MCF 10A (cell line): ENCODE measurements at regions not wholly inside any gene's neighbourhood (a gene's known extent, or its start where the extent isn't known, plus 50 kb on each side); places are given as distances from the start of the nearest gene placed in this dataset.

Experiments
- BruUV-seq: library from RNA; stranded (reverse); fragments of 400-500 nt; replicated peaks from 2 replicates; lab custom pipeline; 2021; lab: Mats Ljungman, UMichigan
- CTCF ChIA-PET: fragments of 300-600 bp; sonication (Branson Sonifier 250); formaldehyde crosslinking; extraction: SDS; loops from one replicate; lab custom pipeline; 2021; ENCODE audit warnings: antibody characterized with exemption, inconsistent platforms; lab: Yijun Ruan, JAX
- POLR2A ChIA-PET: fragments of 300-600, 350-650 bp; sonication (Branson Sonifier 250); formaldehyde crosslinking; extraction: SDS; loops from one replicate; lab custom pipeline; 2020; ENCODE audit warnings: antibody characterized with exemption, inconsistent platforms; lab: Yijun Ruan, JAX
- DNase-seq: peaks from one replicate; pipeline ENCODE4 v3.0.0-alpha.2; 2018; ENCODE audit not compliant: unreplicated experiment
- H3K27ac Mint-ChIP-seq: one replicate; pipeline ENCODE4 v1.8.0; 2022; ENCODE audit warnings: mild to moderate bottlenecking, low read depth, mixed read lengths; ENCODE audit not compliant: unreplicated experiment
- H3K27me3 Mint-ChIP-seq: one replicate; pipeline ENCODE4 v1.8.0; 2022; ENCODE audit warnings: mixed read lengths; ENCODE audit not compliant: insufficient read depth, unreplicated experiment
- H3K36me3 Mint-ChIP-seq: one replicate; pipeline ENCODE4 v1.8.0; 2022; ENCODE audit warnings: mild to moderate bottlenecking, moderate library complexity, mixed read lengths; ENCODE audit not compliant: insufficient read depth, unreplicated experiment
- H3K4me1 Mint-ChIP-seq: one replicate; pipeline ENCODE4 v1.8.0; 2022; ENCODE audit warnings: mixed read lengths; ENCODE audit not compliant: insufficient read depth, unreplicated experiment
- H3K4me3 Mint-ChIP-seq: one replicate; pipeline ENCODE4 v1.8.0; 2022; ENCODE audit warnings: mild to moderate bottlenecking, moderate library complexity, mixed read lengths; ENCODE audit not compliant: unreplicated experiment
- H3K9me3 Mint-ChIP-seq: one replicate; pipeline ENCODE4 v1.8.0; 2022; ENCODE audit warnings: mixed read lengths; ENCODE audit not compliant: unreplicated experiment
- intact Hi-C: fragments of 100-400 bp; cut with micrococcal nuclease; formaldehyde crosslinking; loops from 2 replicates; pipeline ENCODE4 v1.14.1; 2022
- TF ChIP-seq, protein P1 (sequence below): fragments of 200-600 bp; IDR thresholded peaks from one replicate; pipeline ENCODE4 v1.8.0; 2022; ENCODE audit warnings: antibody characterized with exemption, mild to moderate bottlenecking; ENCODE audit not compliant: unreplicated experiment

DNA sequence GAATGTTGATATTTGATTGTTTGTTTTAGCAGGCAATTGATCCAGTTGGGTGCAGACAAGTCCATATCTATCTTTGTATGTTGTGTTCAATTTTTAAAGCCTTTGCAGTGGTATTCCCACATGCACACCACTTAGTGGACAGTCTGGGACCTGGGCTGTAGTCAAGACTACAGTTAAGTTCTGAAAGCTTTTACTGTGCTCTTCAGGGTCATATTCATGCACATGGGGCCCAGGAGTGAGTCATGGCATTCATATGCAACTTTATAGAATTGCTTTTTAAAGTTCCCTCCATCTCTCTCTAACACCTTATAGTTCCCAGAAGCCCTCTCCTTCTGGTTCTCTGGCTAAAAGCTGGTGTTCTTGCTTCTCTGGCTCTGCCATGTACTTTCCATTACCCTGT lies 228.2 kb upstream of the CCNH start:
- no peak for DNase-seq
- TF ChIP-seq, protein P1, sequence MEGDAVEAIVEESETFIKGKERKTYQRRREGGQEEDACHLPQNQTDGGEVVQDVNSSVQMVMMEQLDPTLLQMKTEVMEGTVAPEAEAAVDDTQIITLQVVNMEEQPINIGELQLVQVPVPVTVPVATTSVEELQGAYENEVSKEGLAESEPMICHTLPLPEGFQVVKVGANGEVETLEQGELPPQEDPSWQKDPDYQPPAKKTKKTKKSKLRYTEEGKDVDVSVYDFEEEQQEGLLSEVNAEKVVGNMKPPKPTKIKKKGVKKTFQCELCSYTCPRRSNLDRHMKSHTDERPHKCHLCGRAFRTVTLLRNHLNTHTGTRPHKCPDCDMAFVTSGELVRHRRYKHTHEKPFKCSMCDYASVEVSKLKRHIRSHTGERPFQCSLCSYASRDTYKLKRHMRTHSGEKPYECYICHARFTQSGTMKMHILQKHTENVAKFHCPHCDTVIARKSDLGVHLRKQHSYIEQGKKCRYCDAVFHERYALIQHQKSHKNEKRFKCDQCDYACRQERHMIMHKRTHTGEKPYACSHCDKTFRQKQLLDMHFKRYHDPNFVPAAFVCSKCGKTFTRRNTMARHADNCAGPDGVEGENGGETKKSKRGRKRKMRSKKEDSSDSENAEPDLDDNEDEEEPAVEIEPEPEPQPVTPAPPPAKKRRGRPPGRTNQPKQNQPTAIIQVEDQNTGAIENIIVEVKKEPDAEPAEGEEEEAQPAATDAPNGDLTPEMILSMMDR: no peak
- no peaks in the 10 kb centered on the region for H3K36me3 Mint-ChIP-seq
- no peaks in the 10 kb centered on the region for H3K4me1 Mint-ChIP-seq
- intact Hi-C loops: no loop called here
- ChIA-PET POLR2A (no interaction called here), CTCF (no interaction called here)
- no peaks in the 10 kb centered on the region for H3K9me3 Mint-ChIP-seq
- H3K27ac Mint-ChIP-seq: no peak overlapping the region
- H3K4me3 Mint-ChIP-seq: no peak overlapping the region
- peaks cover 91% of the 10 kb centered on the region for H3K27me3 Mint-ChIP-seq
- no TSS peak for BruUV-seq

DNA sequence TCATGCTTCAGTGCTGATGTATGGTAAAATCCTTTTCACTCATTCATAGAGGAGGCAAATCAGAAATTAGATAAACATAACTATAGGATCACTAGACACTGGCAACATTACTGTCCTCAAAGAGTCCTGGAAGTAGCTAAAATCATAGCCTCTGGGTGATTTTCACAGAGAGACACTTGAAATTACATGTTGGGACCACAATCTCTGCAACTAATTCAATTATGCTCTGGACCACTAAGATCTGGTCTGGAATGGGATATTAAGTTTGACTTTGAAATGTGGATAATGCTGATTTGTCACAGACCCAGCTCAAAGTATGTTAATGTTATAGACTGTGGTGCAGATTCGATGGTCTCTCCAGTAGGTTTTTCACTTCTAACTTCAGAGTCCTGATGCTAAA lies 214.6 kb upstream of the CCNH start:
- no peaks in the 10 kb centered on the region for H3K36me3 Mint-ChIP-seq
- ChIA-PET CTCF (no interaction called here), POLR2A (no interaction called here)
- H3K27ac Mint-ChIP-seq: no peak overlapping the region
- no peak overlapping the region for H3K4me3 Mint-ChIP-seq
- no peaks in the 10 kb centered on the region for H3K4me1 Mint-ChIP-seq
- BruUV-seq: no TSS peak
- TF ChIP-seq, protein P1: no peak
- intact Hi-C loops: loop anchor here (10.0 kb wide), 1 partner anchor 203 kb away; no protein-coding TSS in a partner anchor
- H3K9me3 Mint-ChIP-seq: no peaks in the 10 kb centered on the region
- DNase-seq: no peak
- H3K27me3 Mint-ChIP-seq: peaks cover 79% of the 10 kb centered on the region

DNA sequence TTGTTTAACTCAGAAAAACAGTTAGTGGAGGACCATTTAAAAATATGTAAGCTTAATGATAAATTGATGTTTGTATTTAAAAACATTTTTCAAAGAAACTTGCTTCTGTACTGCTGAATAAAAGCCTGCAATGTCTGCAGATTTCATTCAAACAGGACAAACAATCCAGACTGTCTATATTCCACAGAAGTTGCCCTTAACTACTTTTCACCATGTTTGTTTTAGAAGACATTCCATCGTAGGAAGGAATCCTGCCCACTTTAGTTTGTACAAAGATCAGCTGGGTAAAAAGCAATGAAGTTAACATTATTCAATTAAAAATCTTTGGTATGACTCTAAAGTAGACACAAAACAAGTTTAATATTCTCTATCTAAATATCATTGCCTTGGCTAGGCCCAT lies 195.7 kb upstream of the CCNH start:
- TF ChIP-seq, protein P1: no peak
- H3K36me3 Mint-ChIP-seq: no peaks in the 10 kb centered on the region
- H3K27me3 Mint-ChIP-seq: peaks cover 59% of the 10 kb centered on the region
- BruUV-seq: no TSS peak
- H3K27ac Mint-ChIP-seq: no peak overlapping the region
- no peak for DNase-seq
- ChIA-PET POLR2A (no interaction called here), CTCF (no interaction called here)
- no peaks in the 10 kb centered on the region for H3K4me1 Mint-ChIP-seq
- no peaks in the 10 kb centered on the region for H3K9me3 Mint-ChIP-seq
- H3K4me3 Mint-ChIP-seq: no peak overlapping the region
- intact Hi-C loops: no loop called here

GRCh38 chr5:87605663-87606062 lies 192.9 kb upstream of the CCNH start:
- Mint-ChIP-seq H3K27me3 (peaks cover 57% of the 10 kb centered on the region), H3K4me1 (no peaks in the 10 kb centered on the region), H3K9me3 (no peaks in the 10 kb centered on the region), H3K36me3 (no peaks in the 10 kb centered on the region), H3K27ac (no peak overlapping the region), H3K4me3 (no peak overlapping the region)
- intact Hi-C loops: no loop called here
- no peak for DNase-seq
- ChIA-PET POLR2A (no interaction called here), CTCF (no interaction called here)
- TF ChIP-seq, protein P1: no peak
- BruUV-seq: no TSS peak
